ENCODE measurements at regions not wholly inside any gene's neighbourhood (a gene's known extent, or its start where the extent isn't known, plus 50 kb on each side); places are given as distances from the start of the nearest gene placed in this dataset.
"Not testable (repeated sequence)": the region's sequence is repeated elsewhere in the genome, so short reads cannot be mapped to it uniquely, and the experiment has no call there.

DNA sequence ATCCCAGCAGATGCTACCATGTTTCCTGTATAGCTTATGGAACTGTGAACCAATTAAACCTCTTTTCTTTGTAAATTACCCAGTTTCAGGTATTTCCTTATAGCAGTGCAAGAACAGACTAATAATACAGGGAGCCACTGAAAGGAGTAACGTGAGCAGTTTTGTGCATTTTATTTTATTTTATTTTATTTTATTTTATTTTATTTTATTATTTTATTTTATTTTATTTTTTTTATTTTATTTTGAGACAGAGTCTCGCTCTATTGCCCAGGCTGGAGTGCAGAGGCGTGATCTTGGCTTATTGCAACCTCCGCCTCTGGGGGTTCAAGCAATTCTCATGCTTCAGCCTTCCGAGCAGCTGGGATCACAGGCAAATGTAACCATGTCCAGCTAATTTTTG is 55.9 kb upstream of the KCNK12 start:
- no peaks in the 10 kb centered on the region for H3K36me3 Mint-ChIP-seq (ENCODE audit: low read depth)
- ChIA-PET POLR2A (no interaction called here), CTCF (interaction anchor here (1.1 kb wide), 1 partner anchor 141 kb away, joined by 3 read pairs; no protein-coding TSS in a partner anchor)
- no peaks in the 10 kb centered on the region for H3K4me1 Mint-ChIP-seq (ENCODE audit: low read depth)
- intact Hi-C loops (cut with micrococcal nuclease) = no loop called here
- no peaks in the 10 kb centered on the region for H3K9me3 Mint-ChIP-seq
- ATAC-seq (no peak), DNase-seq (no peak)
- H3K4me3 Mint-ChIP-seq = no peak overlapping the region
- TF ChIP-seq, protein P1, sequence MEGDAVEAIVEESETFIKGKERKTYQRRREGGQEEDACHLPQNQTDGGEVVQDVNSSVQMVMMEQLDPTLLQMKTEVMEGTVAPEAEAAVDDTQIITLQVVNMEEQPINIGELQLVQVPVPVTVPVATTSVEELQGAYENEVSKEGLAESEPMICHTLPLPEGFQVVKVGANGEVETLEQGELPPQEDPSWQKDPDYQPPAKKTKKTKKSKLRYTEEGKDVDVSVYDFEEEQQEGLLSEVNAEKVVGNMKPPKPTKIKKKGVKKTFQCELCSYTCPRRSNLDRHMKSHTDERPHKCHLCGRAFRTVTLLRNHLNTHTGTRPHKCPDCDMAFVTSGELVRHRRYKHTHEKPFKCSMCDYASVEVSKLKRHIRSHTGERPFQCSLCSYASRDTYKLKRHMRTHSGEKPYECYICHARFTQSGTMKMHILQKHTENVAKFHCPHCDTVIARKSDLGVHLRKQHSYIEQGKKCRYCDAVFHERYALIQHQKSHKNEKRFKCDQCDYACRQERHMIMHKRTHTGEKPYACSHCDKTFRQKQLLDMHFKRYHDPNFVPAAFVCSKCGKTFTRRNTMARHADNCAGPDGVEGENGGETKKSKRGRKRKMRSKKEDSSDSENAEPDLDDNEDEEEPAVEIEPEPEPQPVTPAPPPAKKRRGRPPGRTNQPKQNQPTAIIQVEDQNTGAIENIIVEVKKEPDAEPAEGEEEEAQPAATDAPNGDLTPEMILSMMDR (IDR thresholded peaks at IDR 0.05) = no peak
- peaks cover 7% of the 10 kb centered on the region for H3K27me3 Mint-ChIP-seq
- H3K27ac Mint-ChIP-seq = no peak overlapping the region

DNA sequence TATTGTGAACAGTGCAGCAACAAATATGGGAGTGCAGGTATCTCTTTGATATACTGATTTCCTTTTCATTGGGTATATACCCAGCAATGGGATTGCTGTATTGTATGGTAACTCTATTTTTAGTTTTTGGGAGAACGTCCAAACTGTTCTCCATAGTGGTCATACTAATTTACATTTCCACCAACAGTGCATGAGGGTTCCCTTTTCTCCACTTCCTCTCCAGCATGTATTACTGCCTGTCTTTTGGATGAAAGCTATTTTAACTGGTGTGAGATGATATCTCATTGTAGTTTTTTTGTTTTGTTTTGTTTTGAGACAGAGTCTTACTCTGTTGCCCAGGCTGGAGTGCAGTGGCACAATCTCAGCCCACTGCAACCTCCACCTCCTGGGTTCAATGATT is 52.4 kb upstream of the KCNK12 start:
- H3K4me1 Mint-ChIP-seq (ENCODE audit: low read depth); H3K9me3 Mint-ChIP-seq; H3K4me3 Mint-ChIP-seq; H3K27me3 Mint-ChIP-seq; ATAC-seq; POLR2A ChIA-PET; DNase-seq; H3K36me3 Mint-ChIP-seq (ENCODE audit: low read depth); H3K27ac Mint-ChIP-seq; intact Hi-C loops (cut with micrococcal nuclease): not testable (repeated sequence)
- CTCF ChIA-PET = interaction anchor here (1.3 kb wide), 1 partner anchor 9 kb away, joined by 3 read pairs; no protein-coding TSS in a partner anchor

DNA sequence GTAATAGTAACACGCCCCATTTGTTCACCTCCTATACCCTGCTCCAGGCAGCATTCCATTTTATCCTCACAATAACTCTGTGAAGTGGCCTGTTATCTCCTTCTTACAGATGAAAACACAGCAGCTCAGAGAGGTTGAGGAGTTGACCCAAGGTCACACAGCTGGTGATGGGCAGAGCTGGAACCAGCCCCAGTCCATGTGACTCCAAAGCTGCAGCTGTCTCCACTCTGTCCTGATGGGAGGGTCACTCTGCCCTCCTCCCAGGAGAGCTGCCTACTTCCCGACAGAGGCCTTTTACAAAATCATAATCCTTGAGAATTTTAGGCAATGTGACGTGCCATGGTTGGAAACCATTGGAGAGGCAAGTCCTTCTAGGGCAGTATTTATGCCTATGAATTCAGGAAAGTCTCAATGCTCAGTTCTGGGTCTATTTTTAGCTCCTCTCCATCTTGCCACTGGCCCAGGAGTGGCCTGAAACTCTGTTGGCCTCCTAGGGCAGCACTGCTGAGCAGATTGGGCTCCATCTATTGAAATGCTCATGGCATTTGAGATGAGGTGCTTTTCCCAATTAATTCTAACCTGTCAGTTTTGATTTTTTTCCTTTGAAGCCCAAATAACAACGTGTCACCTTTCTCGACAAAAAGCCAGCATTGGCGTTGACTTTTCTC is 50.1 kb upstream of the KCNK12 start:
- intact Hi-C loops (cut with micrococcal nuclease) = no loop called here
- Mint-ChIP-seq H3K4me3 (no peak overlapping the region), H3K36me3 (ENCODE audit: low read depth) (no peaks in the 10 kb centered on the region), H3K4me1 (ENCODE audit: low read depth) (no peaks in the 10 kb centered on the region), H3K27me3 (peaks cover 2% of the 10 kb centered on the region), H3K9me3 (no peaks in the 10 kb centered on the region), H3K27ac (no peak overlapping the region)
- TF ChIP-seq, protein P1 (IDR thresholded peaks at IDR 0.05) = no peak
- no peak for DNase-seq
- ChIA-PET CTCF (no interaction called here), POLR2A (no interaction called here)
- ATAC-seq = no peak

All from activated CD8-positive, alpha-beta T cell treated with anti-CD3 and anti-CD28 coated beads for 36 hours (primary cell).